Activated CD4-positive, CD25-positive, alpha-beta regulatory T cell treated with anti-CD3 and anti-CD28 coated beads, Interleukin-2, amount 50 U/mL, for 16 hours (primary cell): ENCODE measurements at regions not wholly inside any gene's neighbourhood (a gene's known extent, or its start where the extent isn't known, plus 50 kb on each side); places are given as distances from the start of the nearest gene placed in this dataset.

Experiments
- DNase-seq: peaks from one replicate; pipeline ENCODE4 v3.0.0-alpha.2; 2020; ENCODE audit warnings: low read depth, low spot score

GRCh38 chr13:77425705-77426104, 98.8 kb upstream of the MYCBP2 start:
- DNase-seq = no peak

- no peak for DNase-seq
These were observed 96.4 kb upstream of the MYCBP2 start for GRCh38 chr13:77423296-77423695.

- DNase-seq = no peak
These were observed 95.8 kb upstream of the MYCBP2 start for GRCh38 chr13:77422724-77423123.

- no peak for DNase-seq
These were observed 91.0 kb upstream of the MYCBP2 start for GRCh38 chr13:77417897-77418296.

GRCh38 chr13:77416666-77417212, 89.8 kb upstream of the MYCBP2 start:
- no peak for DNase-seq

GRCh38 chr13:77415253-77416071, 88.6 kb upstream of the MYCBP2 start:
- no peak for DNase-seq

GRCh38 chr13:77412860-77413259, 86.0 kb upstream of the MYCBP2 start:
- DNase-seq = no peak

- no peak for DNase-seq
These were observed 85.3 kb upstream of the MYCBP2 start for GRCh38 chr13:77412116-77412635.

GRCh38 chr13:77409412-77409811, 82.5 kb upstream of the MYCBP2 start:
- no peak for DNase-seq

GRCh38 chr13:77406644-77407440, 79.9 kb upstream of the MYCBP2 start:
- no peak for DNase-seq

GRCh38 chr13:77398825-77399620, 72.1 kb upstream of the MYCBP2 start:
- no peak for DNase-seq

GRCh38 chr13:77397636-77398035, 70.7 kb upstream of the MYCBP2 start:
- DNase-seq = no peak

- no peak for DNase-seq
These were observed 64.6 kb upstream of the MYCBP2 start for GRCh38 chr13:77391475-77391874.

GRCh38 chr13:77390391-77390790, 63.5 kb upstream of the MYCBP2 start:
- no peak for DNase-seq

- no peak for DNase-seq
These were observed 62.7 kb upstream of the MYCBP2 start for GRCh38 chr13:77389625-77390000.

GRCh38 chr13:77388944-77389624, 62.2 kb upstream of the MYCBP2 start:
- DNase-seq = no peak

- DNase-seq = no peak
These were observed 60.8 kb upstream of the MYCBP2 start for GRCh38 chr13:77387607-77388200.

GRCh38 chr13:77386880-77387606, 60.1 kb upstream of the MYCBP2 start:
- no peak for DNase-seq

- DNase-seq = no peak
These were observed 59.2 kb upstream of the MYCBP2 start for GRCh38 chr13:77386046-77386445.

GRCh38 chr13:77384999-77385398, 58.1 kb upstream of the MYCBP2 start:
- DNase-seq = no peak
